ENCODE measurements at regions not wholly inside any gene's neighbourhood (a gene's known extent, or its start where the extent isn't known, plus 50 kb on each side); places are given as distances from the start of the nearest gene placed in this dataset.
"Not testable (repeated sequence)": the region's sequence is repeated elsewhere in the genome, so short reads cannot be mapped to it uniquely, and the experiment has no call there.

DNA sequence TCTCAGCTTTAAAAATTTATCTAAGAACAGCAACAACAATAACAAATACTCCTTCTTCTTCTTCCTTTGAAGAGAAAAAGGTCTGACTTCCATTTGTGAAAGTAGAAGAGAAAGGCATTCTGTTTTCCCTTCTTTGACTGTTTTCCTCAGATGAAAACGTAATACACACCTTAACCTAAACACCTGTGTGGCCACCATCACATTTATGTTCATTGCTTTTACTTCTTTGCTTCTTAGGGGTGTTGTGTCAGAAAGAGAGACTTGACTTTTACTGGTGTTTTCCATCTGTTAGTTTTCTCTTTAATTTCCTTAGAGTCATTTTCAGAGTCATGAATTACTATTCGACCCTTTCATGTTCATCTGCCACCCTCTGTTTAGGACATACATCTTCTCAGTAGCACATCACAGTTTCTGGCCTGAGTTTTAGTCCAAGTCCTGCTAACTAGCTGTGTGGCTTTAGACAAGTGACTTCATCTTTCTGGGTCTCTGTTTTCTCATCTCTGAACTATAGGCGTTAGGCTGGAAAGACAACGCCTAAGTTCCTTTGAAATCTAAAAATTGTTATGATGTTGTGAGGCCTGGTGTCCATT, 283.8 kb downstream of the GATA3 start:
- Histone ChIP-seq H3K4me3 (ENCODE audit: low read depth, low read length) (no peak overlapping the region), H3K36me3 (ENCODE audit: control insufficient read depth, insufficient read depth, low read length) (no peaks in the 10 kb centered on the region), H3K9me3 (no peaks in the 10 kb centered on the region), H3K27me3 (replicated peaks; ENCODE audit: control insufficient read depth, insufficient read depth, low read length) (no peaks in the 10 kb centered on the region), H3K4me1 (peaks cover 8% of the 10 kb centered on the region; the same call in 1 of the 2 replicates)
- POLR2A ChIA-PET: no interaction called here
- H3K4me1 Mint-ChIP-seq (ENCODE audit: low read depth, unreplicated experiment): peaks cover 10% of the 10 kb centered on the region
- TF ChIP-seq, protein P1, sequence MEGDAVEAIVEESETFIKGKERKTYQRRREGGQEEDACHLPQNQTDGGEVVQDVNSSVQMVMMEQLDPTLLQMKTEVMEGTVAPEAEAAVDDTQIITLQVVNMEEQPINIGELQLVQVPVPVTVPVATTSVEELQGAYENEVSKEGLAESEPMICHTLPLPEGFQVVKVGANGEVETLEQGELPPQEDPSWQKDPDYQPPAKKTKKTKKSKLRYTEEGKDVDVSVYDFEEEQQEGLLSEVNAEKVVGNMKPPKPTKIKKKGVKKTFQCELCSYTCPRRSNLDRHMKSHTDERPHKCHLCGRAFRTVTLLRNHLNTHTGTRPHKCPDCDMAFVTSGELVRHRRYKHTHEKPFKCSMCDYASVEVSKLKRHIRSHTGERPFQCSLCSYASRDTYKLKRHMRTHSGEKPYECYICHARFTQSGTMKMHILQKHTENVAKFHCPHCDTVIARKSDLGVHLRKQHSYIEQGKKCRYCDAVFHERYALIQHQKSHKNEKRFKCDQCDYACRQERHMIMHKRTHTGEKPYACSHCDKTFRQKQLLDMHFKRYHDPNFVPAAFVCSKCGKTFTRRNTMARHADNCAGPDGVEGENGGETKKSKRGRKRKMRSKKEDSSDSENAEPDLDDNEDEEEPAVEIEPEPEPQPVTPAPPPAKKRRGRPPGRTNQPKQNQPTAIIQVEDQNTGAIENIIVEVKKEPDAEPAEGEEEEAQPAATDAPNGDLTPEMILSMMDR (IDR thresholded peaks at IDR 0.05; ENCODE audit: insufficient read depth in 1 of 2, low read depth in 1 of 2, low read length in 1 of 2, severe bottlenecking in 1 of 2, unreplicated experiment in 1 of 2): no peak
- no peak overlapping the region for H3K27ac Mint-ChIP-seq (ENCODE audit: unreplicated experiment)
- intact Hi-C loops (cut with micrococcal nuclease; ENCODE audit: unreplicated experiment): loop anchor here (5.0 kb wide), 1 partner anchor 286 kb away; the partner anchor contains the start of gene GATA3
- H3K36me3 Mint-ChIP-seq (ENCODE audit: insufficient read depth, unreplicated experiment): no peaks in the 10 kb centered on the region
- H3K27me3 Mint-ChIP-seq (ENCODE audit: insufficient read depth, unreplicated experiment): no peaks in the 10 kb centered on the region
- H3K4me3 Mint-ChIP-seq (ENCODE audit: unreplicated experiment): no peak overlapping the region
- H3K9me3 Mint-ChIP-seq (ENCODE audit: unreplicated experiment): peaks cover 15% of the 10 kb centered on the region
- no TSS peak for BruUV-seq (replicated peaks)
- no peak for DNase-seq
- CTCF ChIA-PET: no interaction called here

DNA sequence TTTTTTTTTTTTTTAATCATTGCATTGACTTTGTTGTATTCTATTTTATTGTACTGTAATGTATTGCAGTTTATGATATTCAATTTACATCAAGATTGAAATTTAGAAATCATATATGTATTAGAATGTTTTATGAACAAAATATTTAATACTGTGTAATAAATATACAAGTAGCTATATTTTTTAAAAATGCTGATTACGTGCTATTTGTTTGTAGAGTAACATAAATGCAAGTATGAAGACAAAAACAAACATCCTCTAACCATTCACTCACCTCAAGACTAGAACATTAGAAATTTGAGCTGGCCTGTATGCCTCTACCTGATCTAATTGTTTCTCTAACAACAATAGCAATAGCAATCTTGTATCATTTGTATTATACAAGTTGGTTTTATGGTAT, 290.3 kb downstream of the GATA3 start:
- no peaks in the 10 kb centered on the region for H3K27me3 Mint-ChIP-seq (ENCODE audit: insufficient read depth, unreplicated experiment)
- H3K36me3 Mint-ChIP-seq (ENCODE audit: insufficient read depth, unreplicated experiment): no peaks in the 10 kb centered on the region
- peaks cover 31% of the 10 kb centered on the region for H3K4me1 Mint-ChIP-seq (ENCODE audit: low read depth, unreplicated experiment)
- H3K27ac Mint-ChIP-seq (ENCODE audit: unreplicated experiment): no peak overlapping the region
- H3K4me3 Mint-ChIP-seq (ENCODE audit: unreplicated experiment): no peak overlapping the region
- Histone ChIP-seq H3K27me3 (replicated peaks; ENCODE audit: control insufficient read depth, insufficient read depth, low read length) (no peaks in the 10 kb centered on the region), H3K36me3 (ENCODE audit: control insufficient read depth, insufficient read depth, low read length) (no peaks in the 10 kb centered on the region), H3K4me1 (peaks cover 22% of the 10 kb centered on the region), H3K9me3 (no peaks in the 10 kb centered on the region), H3K4me3 (ENCODE audit: low read depth, low read length) (no peak overlapping the region)
- no TSS peak for BruUV-seq (replicated peaks)
- ChIA-PET CTCF (no interaction called here), POLR2A (no interaction called here)
- DNase-seq: no peak
- peaks cover 15% of the 10 kb centered on the region for H3K9me3 Mint-ChIP-seq (ENCODE audit: unreplicated experiment)
- TF ChIP-seq, protein P1 (IDR thresholded peaks at IDR 0.05; ENCODE audit: insufficient read depth in 1 of 2, low read depth in 1 of 2, low read length in 1 of 2, severe bottlenecking in 1 of 2, unreplicated experiment in 1 of 2): no peak
- intact Hi-C loops (cut with micrococcal nuclease; ENCODE audit: unreplicated experiment): loop anchor here (5.0 kb wide), 1 partner anchor 67 kb away; no protein-coding TSS in a partner anchor

DNA sequence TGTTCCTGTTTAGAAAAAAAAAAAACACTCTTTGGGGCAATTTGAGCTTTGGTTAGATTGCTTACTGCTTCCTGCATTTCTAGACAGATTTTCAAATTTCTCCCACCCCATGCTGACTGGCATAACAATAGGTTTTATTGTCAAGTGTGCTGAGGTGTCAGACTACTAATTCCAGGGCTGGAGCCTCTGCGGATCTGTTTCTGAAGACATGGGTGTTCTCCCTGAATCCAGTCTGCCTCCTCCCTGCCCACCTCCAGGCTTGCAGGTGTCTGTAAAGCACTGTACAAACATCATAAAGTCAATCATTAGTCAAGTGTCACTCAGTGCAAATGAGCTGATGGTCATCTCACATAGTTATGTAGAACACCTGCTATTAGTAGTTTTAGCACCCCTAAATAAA, 292.4 kb downstream of the GATA3 start:
- H3K36me3 ChIP-seq (ENCODE audit: control insufficient read depth, insufficient read depth, low read length): no peaks in the 10 kb centered on the region
- no peaks in the 10 kb centered on the region for H3K9me3 Mint-ChIP-seq (ENCODE audit: unreplicated experiment)
- peak overlapping the region; percentile 16 for H3K4me3 Mint-ChIP-seq (ENCODE audit: unreplicated experiment)
- TF ChIP-seq, protein P1 (IDR thresholded peaks at IDR 0.05; ENCODE audit: insufficient read depth in 1 of 2, low read depth in 1 of 2, low read length in 1 of 2, severe bottlenecking in 1 of 2, unreplicated experiment in 1 of 2): no peak
- peak overlapping the region; percentile 45 for H3K27ac Mint-ChIP-seq (ENCODE audit: unreplicated experiment)
- H3K4me1 Mint-ChIP-seq (ENCODE audit: low read depth, unreplicated experiment): peaks cover 36% of the 10 kb centered on the region
- ChIA-PET CTCF (interaction anchor here (0.6 to 1.0 kb wide), 2 partner anchors 47 to 475 kb away, joined by 3 to 6 read pairs; no protein-coding TSS in a partner anchor), POLR2A (interaction anchor here (1.0 kb wide), 1 partner anchor 559 kb away, joined by 4 read pairs; the partner anchor contains the start of genes ATP5F1C and KIN)
- BruUV-seq (replicated peaks): no TSS peak
- H3K27me3 ChIP-seq (replicated peaks; ENCODE audit: control insufficient read depth, insufficient read depth, low read length): no peaks in the 10 kb centered on the region
- H3K27me3 Mint-ChIP-seq (ENCODE audit: insufficient read depth, unreplicated experiment): no peaks in the 10 kb centered on the region
- H3K9me3 ChIP-seq: no peaks in the 10 kb centered on the region
- H3K4me1 ChIP-seq: peaks cover 33% of the 10 kb centered on the region
- no peak overlapping the region for H3K4me3 ChIP-seq (ENCODE audit: low read depth, low read length)
- no peaks in the 10 kb centered on the region for H3K36me3 Mint-ChIP-seq (ENCODE audit: insufficient read depth, unreplicated experiment)
- intact Hi-C loops (cut with micrococcal nuclease; ENCODE audit: unreplicated experiment): loop anchor here (1.0 to 5.0 kb wide), 2 partner anchors 10 to 70 kb away; no protein-coding TSS in a partner anchor
- DNase-seq: peak; percentile 67 to 73

DNA sequence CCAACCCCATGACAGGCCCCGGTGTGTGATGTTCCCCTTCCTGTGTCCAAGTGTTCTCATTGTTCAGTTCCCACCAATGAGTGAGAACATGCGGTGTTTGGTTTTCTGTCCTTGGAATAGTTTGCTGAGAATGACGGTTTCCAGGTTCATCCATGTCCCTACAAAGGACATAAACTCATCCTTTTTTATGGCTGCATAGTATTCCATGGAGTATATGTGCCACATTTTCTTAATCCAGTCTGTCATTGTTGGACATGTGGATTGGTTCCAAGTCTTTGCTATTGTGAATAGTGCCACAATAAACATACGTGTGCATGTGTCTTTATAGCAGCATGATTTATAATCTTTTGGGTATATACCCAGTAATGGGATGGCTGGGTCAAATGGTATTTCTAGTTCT, 293.1 kb downstream of the GATA3 start:
- H3K27me3 ChIP-seq (replicated peaks; ENCODE audit: control insufficient read depth, insufficient read depth, low read length); H3K9me3 ChIP-seq; DNase-seq; H3K4me3 Mint-ChIP-seq (ENCODE audit: unreplicated experiment); H3K36me3 ChIP-seq (ENCODE audit: control insufficient read depth, insufficient read depth, low read length); H3K9me3 Mint-ChIP-seq (ENCODE audit: unreplicated experiment); BruUV-seq (replicated peaks); H3K4me3 ChIP-seq (ENCODE audit: low read depth, low read length); H3K36me3 Mint-ChIP-seq (ENCODE audit: insufficient read depth, unreplicated experiment); H3K27me3 Mint-ChIP-seq (ENCODE audit: insufficient read depth, unreplicated experiment): not testable (repeated sequence)
- peak overlapping the region; percentile 52 for H3K27ac Mint-ChIP-seq (ENCODE audit: unreplicated experiment)
- intact Hi-C loops (cut with micrococcal nuclease; ENCODE audit: unreplicated experiment): loop anchor here (1.0 to 5.0 kb wide), 2 partner anchors 10 to 70 kb away; no protein-coding TSS in a partner anchor
- CTCF ChIA-PET: interaction anchor here (0.6 to 1.0 kb wide), 2 partner anchors 47 to 475 kb away, joined by 3 to 6 read pairs; no protein-coding TSS in a partner anchor
- H3K4me1 Mint-ChIP-seq (ENCODE audit: low read depth, unreplicated experiment): peaks cover 36% of the 10 kb centered on the region
- POLR2A ChIA-PET: interaction anchor here (1.0 kb wide), 1 partner anchor 560 kb away, joined by 4 read pairs; the partner anchor contains the start of genes ATP5F1C and KIN
- peaks cover 33% of the 10 kb centered on the region for H3K4me1 ChIP-seq
